Osteoblast (primary cell): ENCODE measurements at regions not wholly inside any gene's neighbourhood (a gene's known extent, or its start where the extent isn't known, plus 50 kb on each side); places are given as distances from the start of the nearest gene placed in this dataset.
A peak's percentile ranks its signal among the peaks of the same experiment; 100 is the strongest.

ENCODE experiments used
- DNase-seq: peaks from one replicate; pipeline ENCODE4 v3.0.0; 2011; ENCODE audit warnings: low spot score, mixed read lengths; ENCODE audit not compliant: insufficient read length; ENCODE audit errors: missing footprints
- H2AFZ ChIP-seq: 2 replicates; pipeline ENCODE4 v1.6.0; 2011; ENCODE audit warnings: mild to moderate bottlenecking, low read length
- H3K27ac ChIP-seq: 2 replicates; pipeline ENCODE4 v1.5.1; 2011; ENCODE audit warnings: mild to moderate bottlenecking, low read depth, low read length, moderate library complexity
- H3K27me3 ChIP-seq: 2 replicates; pipeline ENCODE4 v1.6.0; 2012; ENCODE audit warnings: mild to moderate bottlenecking, control low read depth, inconsistent platforms, low read length, moderate library complexity; ENCODE audit not compliant: insufficient read depth
- H3K36me3 ChIP-seq: 2 replicates; pipeline ENCODE4 v1.5.1; 2011; ENCODE audit warnings: mild to moderate bottlenecking, low read length, control low read depth, moderate library complexity; ENCODE audit not compliant: insufficient read depth
- H3K4me1 ChIP-seq: 2 replicates; pipeline ENCODE4 v1.5.1; 2011; ENCODE audit warnings: mild to moderate bottlenecking, low read length, control low read depth, moderate library complexity; ENCODE audit not compliant: insufficient read depth
- H3K4me2 ChIP-seq: 2 replicates; pipeline ENCODE4 v1.6.0; 2011; ENCODE audit warnings: mild to moderate bottlenecking, low read length; ENCODE audit not compliant: insufficient read depth
- H3K4me3 ChIP-seq: fragments of 200-600 bp; sonication (generic); 3 replicates; pipeline ENCODE4 v1.5.1; 2012; ENCODE audit warnings: mild to moderate bottlenecking, low read length, inconsistent platforms; ENCODE audit not compliant: insufficient read depth
- H3K79me2 ChIP-seq: 2 replicates; pipeline ENCODE4 v1.6.0; 2012; ENCODE audit warnings: mild to moderate bottlenecking, low read length, control low read depth, inconsistent platforms; ENCODE audit not compliant: insufficient read depth
- H3K9me3 ChIP-seq: 2 replicates; pipeline ENCODE4 v1.5.1; 2011; ENCODE audit warnings: low read depth, low read length, control low read depth
- H4K20me1 ChIP-seq: 2 replicates; pipeline ENCODE4 v1.6.0; 2012; ENCODE audit warnings: mild to moderate bottlenecking, low read length, control low read depth; ENCODE audit not compliant: insufficient read depth
- TF ChIP-seq, protein P1 (sequence below): IDR thresholded peaks from 2 replicates; pipeline ENCODE4 v1.5.1; 2011; ENCODE audit warnings: mild to moderate bottlenecking, low read depth, low read length, moderate library complexity; ENCODE audit errors: extremely low read depth

GRCh38 chr20:19942611-19943010 is 74.6 kb upstream of the NAA20 start:
- H4K20me1 ChIP-seq, result peaks cover 3% of the 10 kb centered on the region
- H3K4me2 ChIP-seq, result no peak overlapping the region
- TF ChIP-seq, protein P1, sequence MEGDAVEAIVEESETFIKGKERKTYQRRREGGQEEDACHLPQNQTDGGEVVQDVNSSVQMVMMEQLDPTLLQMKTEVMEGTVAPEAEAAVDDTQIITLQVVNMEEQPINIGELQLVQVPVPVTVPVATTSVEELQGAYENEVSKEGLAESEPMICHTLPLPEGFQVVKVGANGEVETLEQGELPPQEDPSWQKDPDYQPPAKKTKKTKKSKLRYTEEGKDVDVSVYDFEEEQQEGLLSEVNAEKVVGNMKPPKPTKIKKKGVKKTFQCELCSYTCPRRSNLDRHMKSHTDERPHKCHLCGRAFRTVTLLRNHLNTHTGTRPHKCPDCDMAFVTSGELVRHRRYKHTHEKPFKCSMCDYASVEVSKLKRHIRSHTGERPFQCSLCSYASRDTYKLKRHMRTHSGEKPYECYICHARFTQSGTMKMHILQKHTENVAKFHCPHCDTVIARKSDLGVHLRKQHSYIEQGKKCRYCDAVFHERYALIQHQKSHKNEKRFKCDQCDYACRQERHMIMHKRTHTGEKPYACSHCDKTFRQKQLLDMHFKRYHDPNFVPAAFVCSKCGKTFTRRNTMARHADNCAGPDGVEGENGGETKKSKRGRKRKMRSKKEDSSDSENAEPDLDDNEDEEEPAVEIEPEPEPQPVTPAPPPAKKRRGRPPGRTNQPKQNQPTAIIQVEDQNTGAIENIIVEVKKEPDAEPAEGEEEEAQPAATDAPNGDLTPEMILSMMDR, result no peak
- no peak overlapping the region for H3K4me3 ChIP-seq
- H3K27ac ChIP-seq, result no peak overlapping the region
- H3K36me3 ChIP-seq, result no peaks in the 10 kb centered on the region
- DNase-seq, result no peak
- H2AFZ ChIP-seq, result no peak overlapping the region
- no peaks in the 10 kb centered on the region for H3K27me3 ChIP-seq
- no peaks in the 10 kb centered on the region for H3K79me2 ChIP-seq
- no peaks in the 10 kb centered on the region for H3K9me3 ChIP-seq
- H3K4me1 ChIP-seq, result peaks cover 21% of the 10 kb centered on the region

- no peaks in the 10 kb centered on the region for H3K79me2 ChIP-seq
- H3K4me2 ChIP-seq, result no peak overlapping the region
- no peaks in the 10 kb centered on the region for H3K36me3 ChIP-seq
- H3K4me3 ChIP-seq, result no peak overlapping the region
- no peaks in the 10 kb centered on the region for H3K9me3 ChIP-seq
- H3K4me1 ChIP-seq, result peaks cover 25% of the 10 kb centered on the region
- DNase-seq, result no peak
- no peak overlapping the region for H2AFZ ChIP-seq
- H3K27me3 ChIP-seq, result no peaks in the 10 kb centered on the region
- no peak overlapping the region for H3K27ac ChIP-seq
- H4K20me1 ChIP-seq, result peaks cover 3% of the 10 kb centered on the region
- TF ChIP-seq, protein P1, result no peak
These were observed 74.1 kb upstream of the NAA20 start for GRCh38 chr20:19943061-19943521.

GRCh38 chr20:19944772-19945459 is 72.2 kb upstream of the NAA20 start:
- Histone ChIP-seq H3K36me3 (no peaks in the 10 kb centered on the region), H3K4me3 (peak overlapping the region; percentile 14), H3K79me2 (no peaks in the 10 kb centered on the region), H3K4me2 (peak overlapping the region; percentile 52), H4K20me1 (peaks cover 3% of the 10 kb centered on the region), H3K9me3 (no peaks in the 10 kb centered on the region), H3K27ac (peak overlapping the region; percentile 79), H3K4me1 (peaks cover 26% of the 10 kb centered on the region), H2AFZ (no peak overlapping the region), H3K27me3 (no peaks in the 10 kb centered on the region)
- TF ChIP-seq, protein P1, result no peak
- peak; percentile 83 for DNase-seq

DNA sequence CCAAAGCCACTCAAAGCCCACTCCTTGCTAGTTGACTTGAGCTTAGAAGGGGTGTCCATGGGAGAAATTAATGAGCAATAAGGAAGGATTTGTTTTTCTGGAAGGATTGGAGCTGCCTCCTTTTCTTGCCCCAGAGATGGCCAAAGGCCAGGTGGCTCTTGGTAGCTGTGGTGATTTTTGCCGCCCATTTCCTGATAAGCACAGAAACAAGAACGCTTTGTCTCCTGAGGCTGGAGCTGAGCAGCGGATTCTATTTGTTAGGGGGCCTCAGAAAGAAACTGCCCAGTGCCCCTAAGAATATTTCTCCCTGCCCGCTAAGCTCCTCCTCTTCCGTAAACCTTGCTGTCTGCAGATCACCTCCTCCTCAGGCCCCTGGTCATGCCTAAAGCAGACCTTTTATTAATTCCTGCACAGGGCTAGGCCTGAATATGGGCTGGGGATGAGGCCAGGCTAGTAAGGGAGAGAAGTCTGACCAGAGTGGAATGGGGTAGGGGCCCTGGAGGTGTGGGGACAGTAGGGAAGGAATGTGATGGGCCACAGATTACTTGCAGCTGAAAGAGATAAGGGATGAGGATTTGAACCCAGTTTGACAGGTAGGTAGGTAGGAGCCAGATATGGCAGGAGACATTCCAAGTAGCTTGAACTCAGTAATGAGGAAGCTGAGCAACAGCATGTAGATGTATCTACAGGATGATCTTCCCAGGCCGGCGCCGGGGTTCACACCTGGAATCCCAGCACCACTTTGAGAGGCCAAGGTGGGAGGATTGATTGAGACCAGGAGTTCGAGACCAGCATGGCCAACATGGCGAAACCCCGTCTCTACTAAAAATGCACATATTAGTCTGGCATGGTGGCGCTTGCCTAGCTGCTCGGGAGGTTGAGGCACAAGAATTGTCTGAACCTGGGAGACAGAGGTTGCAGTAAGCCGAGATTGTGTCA is 71.2 kb upstream of the NAA20 start:
- Histone ChIP-seq H3K27me3 (no peaks in the 10 kb centered on the region), H3K27ac (peak overlapping the region; percentile 79), H3K36me3 (no peaks in the 10 kb centered on the region), H3K4me2 (no peak overlapping the region), H3K4me3 (no peak overlapping the region), H4K20me1 (peaks cover 3% of the 10 kb centered on the region), H2AFZ (no peak overlapping the region), H3K4me1 (peaks cover 26% of the 10 kb centered on the region), H3K9me3 (no peaks in the 10 kb centered on the region), H3K79me2 (no peaks in the 10 kb centered on the region)
- DNase-seq, result no peak
- TF ChIP-seq, protein P1, result no peak
